ENCODE measurements at regions not wholly inside any gene's neighbourhood (a gene's known extent, or its start where the extent isn't known, plus 50 kb on each side); places are given as distances from the start of the nearest gene placed in this dataset.

DNA sequence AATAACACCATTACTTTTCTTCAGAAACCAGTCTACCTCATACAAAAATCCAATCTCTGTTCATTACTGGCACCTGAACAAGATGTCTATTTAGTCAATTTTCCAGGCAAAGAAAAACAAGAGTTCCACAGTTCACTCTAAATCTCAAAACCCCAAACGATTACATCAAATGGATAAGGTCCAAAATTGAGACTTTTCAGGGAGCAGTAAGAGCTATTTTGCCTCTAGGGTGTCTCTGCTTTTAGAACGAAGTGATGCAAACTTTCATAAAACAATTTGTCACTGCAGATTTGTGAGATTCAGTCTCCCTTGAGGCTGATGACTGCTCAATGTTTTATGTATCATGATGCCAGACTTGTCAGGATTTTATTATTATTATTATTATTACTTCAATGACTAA, 937.0 kb upstream of the PHF14 start:
- no peaks in the 10 kb centered on the region for H3K9me3 ChIP-seq (ENCODE audit: insufficient read depth, low read length, severe bottlenecking)
- H2AFZ ChIP-seq (ENCODE audit: low read depth, low read length): no peak overlapping the region

GRCh38 chr7:10038351-10038750, 935.3 kb upstream of the PHF14 start:
- Histone ChIP-seq H3K4me3 (ENCODE audit: low read depth in 1 of 2, low read length in 2 of 2) (no peak overlapping the region), H3K9me3 (ENCODE audit: insufficient read depth, low read length, severe bottlenecking) (no peaks in the 10 kb centered on the region), H3K27ac (ENCODE audit: low read length) (no peak overlapping the region), H3K36me3 (ENCODE audit: insufficient read depth, low read length) (no peaks in the 10 kb centered on the region), H2AFZ (ENCODE audit: low read depth, low read length) (no peak overlapping the region), H3K4me2 (ENCODE audit: insufficient read depth, low read length) (no peak overlapping the region), H3K79me2 (ENCODE audit: insufficient read depth, low read length) (no peaks in the 10 kb centered on the region), H3K27me3 (ENCODE audit: insufficient read depth, low read length, poor library complexity) (no peaks in the 10 kb centered on the region), H4K20me1 (ENCODE audit: insufficient read depth, low read length) (no peaks in the 10 kb centered on the region), H3K9ac (ENCODE audit: low read depth, low read length) (no peak overlapping the region), H3K4me1 (ENCODE audit: insufficient read depth, low read length) (no peaks in the 10 kb centered on the region)
- DNase-seq (no peak), ATAC-seq (ENCODE audit: insufficient read depth, low read depth) (no peak)
- TF ChIP-seq, protein P1, sequence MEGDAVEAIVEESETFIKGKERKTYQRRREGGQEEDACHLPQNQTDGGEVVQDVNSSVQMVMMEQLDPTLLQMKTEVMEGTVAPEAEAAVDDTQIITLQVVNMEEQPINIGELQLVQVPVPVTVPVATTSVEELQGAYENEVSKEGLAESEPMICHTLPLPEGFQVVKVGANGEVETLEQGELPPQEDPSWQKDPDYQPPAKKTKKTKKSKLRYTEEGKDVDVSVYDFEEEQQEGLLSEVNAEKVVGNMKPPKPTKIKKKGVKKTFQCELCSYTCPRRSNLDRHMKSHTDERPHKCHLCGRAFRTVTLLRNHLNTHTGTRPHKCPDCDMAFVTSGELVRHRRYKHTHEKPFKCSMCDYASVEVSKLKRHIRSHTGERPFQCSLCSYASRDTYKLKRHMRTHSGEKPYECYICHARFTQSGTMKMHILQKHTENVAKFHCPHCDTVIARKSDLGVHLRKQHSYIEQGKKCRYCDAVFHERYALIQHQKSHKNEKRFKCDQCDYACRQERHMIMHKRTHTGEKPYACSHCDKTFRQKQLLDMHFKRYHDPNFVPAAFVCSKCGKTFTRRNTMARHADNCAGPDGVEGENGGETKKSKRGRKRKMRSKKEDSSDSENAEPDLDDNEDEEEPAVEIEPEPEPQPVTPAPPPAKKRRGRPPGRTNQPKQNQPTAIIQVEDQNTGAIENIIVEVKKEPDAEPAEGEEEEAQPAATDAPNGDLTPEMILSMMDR (IDR thresholded peaks at IDR 0.05; ENCODE audit: borderline replicate concordance, extremely low read depth, low read length, poor library complexity, severe bottlenecking): no peak
- TF ChIP-seq EZH2 (IDR thresholded peaks at IDR 0.05; ENCODE audit: borderline replicate concordance, low read depth, low read length, severe bottlenecking): no peak

More for the DNA sequence above, 937.0 kb upstream of the PHF14 start:
- H3K4me3 ChIP-seq (ENCODE audit: low read depth in 1 of 2, low read length in 2 of 2): no peak overlapping the region
- H3K79me2 ChIP-seq (ENCODE audit: insufficient read depth, low read length): no peaks in the 10 kb centered on the region
- DNase-seq: no peak
- no peaks in the 10 kb centered on the region for H3K36me3 ChIP-seq (ENCODE audit: insufficient read depth, low read length)
- H3K9ac ChIP-seq (ENCODE audit: low read depth, low read length): no peak overlapping the region
- H3K4me1 ChIP-seq (ENCODE audit: insufficient read depth, low read length): no peaks in the 10 kb centered on the region
- no peaks in the 10 kb centered on the region for H3K27me3 ChIP-seq (ENCODE audit: insufficient read depth, low read length, poor library complexity)
- no peak for TF ChIP-seq EZH2 (IDR thresholded peaks at IDR 0.05; ENCODE audit: borderline replicate concordance, low read depth, low read length, severe bottlenecking)
- TF ChIP-seq, protein P1 (IDR thresholded peaks at IDR 0.05; ENCODE audit: borderline replicate concordance, extremely low read depth, low read length, poor library complexity, severe bottlenecking): no peak
- no peak for ATAC-seq (ENCODE audit: insufficient read depth, low read depth)
- H3K4me2 ChIP-seq (ENCODE audit: insufficient read depth, low read length): no peak overlapping the region
- H4K20me1 ChIP-seq (ENCODE audit: insufficient read depth, low read length): no peaks in the 10 kb centered on the region
- H3K27ac ChIP-seq (ENCODE audit: low read length): no peak overlapping the region

GRCh38 chr7:10040674-10041073, 933.0 kb upstream of the PHF14 start:
- ATAC-seq (ENCODE audit: insufficient read depth, low read depth) (no peak), DNase-seq (no peak)
- H4K20me1 ChIP-seq (ENCODE audit: insufficient read depth, low read length): no peaks in the 10 kb centered on the region

More at GRCh38 chr7:10040674-10041073, 933.0 kb upstream of the PHF14 start:
- Histone ChIP-seq H3K4me1 (ENCODE audit: insufficient read depth, low read length) (no peaks in the 10 kb centered on the region), H3K27me3 (ENCODE audit: insufficient read depth, low read length, poor library complexity) (no peaks in the 10 kb centered on the region), H3K27ac (ENCODE audit: low read length) (no peak overlapping the region), H3K36me3 (ENCODE audit: insufficient read depth, low read length) (no peaks in the 10 kb centered on the region), H3K9me3 (ENCODE audit: insufficient read depth, low read length, severe bottlenecking) (no peaks in the 10 kb centered on the region), H3K4me2 (ENCODE audit: insufficient read depth, low read length) (no peak overlapping the region), H3K9ac (ENCODE audit: low read depth, low read length) (no peak overlapping the region), H3K4me3 (ENCODE audit: low read depth in 1 of 2, low read length in 2 of 2) (no peak overlapping the region), H2AFZ (ENCODE audit: low read depth, low read length) (no peak overlapping the region), H3K79me2 (ENCODE audit: insufficient read depth, low read length) (no peaks in the 10 kb centered on the region)
- TF ChIP-seq, protein P1 (IDR thresholded peaks at IDR 0.05; ENCODE audit: borderline replicate concordance, extremely low read depth, low read length, poor library complexity, severe bottlenecking): no peak
- TF ChIP-seq EZH2 (IDR thresholded peaks at IDR 0.05; ENCODE audit: borderline replicate concordance, low read depth, low read length, severe bottlenecking): no peak
